Activated CD4-positive, alpha-beta T cell treated with anti-CD3 and anti-CD28 coated beads, Interleukin-2, amount 10 ng/mL, durations not matched to agents 24 days and 14 days (primary cell): ENCODE measurements at regions not wholly inside any gene's neighbourhood (a gene's known extent, or its start where the extent isn't known, plus 50 kb on each side); places are given as distances from the start of the nearest gene placed in this dataset.
"Not testable (repeated sequence)": the region's sequence is repeated elsewhere in the genome, so short reads cannot be mapped to it uniquely, and the experiment has no call there.

Source experiments
- DNase-seq: peaks from one replicate; pipeline ENCODE4 v3.0.0; 2022
- H3K27ac Mint-ChIP-seq: one replicate; pipeline ENCODE4 v1.8.0; 2022; ENCODE audit warnings: mild to moderate bottlenecking, mixed read lengths
- H3K27me3 Mint-ChIP-seq: one replicate; pipeline ENCODE4 v1.8.0; 2022; ENCODE audit warnings: mixed read lengths
- H3K36me3 Mint-ChIP-seq: one replicate; pipeline ENCODE4 v1.8.0; 2022; ENCODE audit warnings: low read depth, mild to moderate bottlenecking, mixed read lengths
- H3K4me1 Mint-ChIP-seq: one replicate; pipeline ENCODE4 v1.8.0; 2021; ENCODE audit warnings: mixed read lengths
- H3K4me3 Mint-ChIP-seq: one replicate; pipeline ENCODE4 v1.8.0; 2022; ENCODE audit warnings: mild to moderate bottlenecking, moderate library complexity, mixed read lengths
- H3K9me3 Mint-ChIP-seq: one replicate; pipeline ENCODE4 v1.8.0; 2021; ENCODE audit warnings: mixed read lengths
- intact Hi-C: fragments of 100-400 bp; cut with micrococcal nuclease; formaldehyde crosslinking; loops from one replicate; pipeline ENCODE4 v1.15.1; 2023

- Mint-ChIP-seq H3K27me3 (no peaks in the 10 kb centered on the region), H3K9me3 (peaks cover 11% of the 10 kb centered on the region), H3K27ac (no peak overlapping the region), H3K36me3 (no peaks in the 10 kb centered on the region), H3K4me3 (no peak overlapping the region), H3K4me1 (no peaks in the 10 kb centered on the region)
- intact Hi-C loops: no loop called here
- no peak for DNase-seq
Observed at GRCh38 chr17:70924776-70925175, 755.4 kb downstream of the KCNJ2 start.

GRCh38 chr17:70929226-70929625 lies 759.9 kb downstream of the KCNJ2 start:
- Mint-ChIP-seq H3K27ac (no peak overlapping the region), H3K4me1 (no peaks in the 10 kb centered on the region), H3K4me3 (no peak overlapping the region), H3K9me3 (peaks cover 6% of the 10 kb centered on the region), H3K36me3 (no peaks in the 10 kb centered on the region), H3K27me3 (no peaks in the 10 kb centered on the region)
- DNase-seq: no peak
- intact Hi-C loops: no loop called here

- H3K9me3 Mint-ChIP-seq: no peaks in the 10 kb centered on the region
- intact Hi-C loops: no loop called here
- DNase-seq: no peak
Observed at GRCh38 chr17:70934231-70934630, 764.9 kb downstream of the KCNJ2 start.

DNA sequence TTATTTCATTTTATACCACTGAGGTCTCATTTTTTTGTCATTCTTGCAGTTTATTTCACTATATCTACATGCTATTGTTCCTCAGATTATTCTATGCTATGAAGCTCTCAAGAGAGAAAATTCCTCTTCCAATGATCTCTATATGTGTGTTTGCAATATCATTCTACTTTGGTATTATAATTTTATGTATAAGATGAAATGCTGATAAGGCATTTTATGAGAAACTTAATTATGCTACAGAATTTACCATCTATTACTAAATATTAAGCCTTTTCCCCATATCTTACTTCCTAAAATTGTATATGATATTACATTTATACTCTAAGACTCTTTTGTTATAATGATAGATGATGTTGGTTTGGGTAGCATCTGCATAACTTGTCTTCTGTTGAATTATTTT lies 765.5 kb downstream of the KCNJ2 start:
- Mint-ChIP-seq H3K4me1 (no peaks in the 10 kb centered on the region), H3K36me3 (no peaks in the 10 kb centered on the region), H3K9me3 (no peaks in the 10 kb centered on the region), H3K4me3 (no peak overlapping the region), H3K27me3 (no peaks in the 10 kb centered on the region), H3K27ac (no peak overlapping the region)
- DNase-seq: no peak
- intact Hi-C loops: no loop called here

More at GRCh38 chr17:70934231-70934630, 764.9 kb downstream of the KCNJ2 start:
- H3K27me3 Mint-ChIP-seq: no peaks in the 10 kb centered on the region
- H3K27ac Mint-ChIP-seq: no peak overlapping the region
- H3K4me3 Mint-ChIP-seq: no peak overlapping the region
- H3K4me1 Mint-ChIP-seq: no peaks in the 10 kb centered on the region
- H3K36me3 Mint-ChIP-seq: no peaks in the 10 kb centered on the region

GRCh38 chr17:70936724-70937123 lies 767.4 kb downstream of the KCNJ2 start:
- H3K4me1 Mint-ChIP-seq: no peaks in the 10 kb centered on the region
- DNase-seq: no peak
- H3K4me3 Mint-ChIP-seq: no peak overlapping the region
- H3K36me3 Mint-ChIP-seq: no peaks in the 10 kb centered on the region
- no peaks in the 10 kb centered on the region for H3K27me3 Mint-ChIP-seq
- no peaks in the 10 kb centered on the region for H3K9me3 Mint-ChIP-seq
- no peak overlapping the region for H3K27ac Mint-ChIP-seq
- intact Hi-C loops: no loop called here

DNA sequence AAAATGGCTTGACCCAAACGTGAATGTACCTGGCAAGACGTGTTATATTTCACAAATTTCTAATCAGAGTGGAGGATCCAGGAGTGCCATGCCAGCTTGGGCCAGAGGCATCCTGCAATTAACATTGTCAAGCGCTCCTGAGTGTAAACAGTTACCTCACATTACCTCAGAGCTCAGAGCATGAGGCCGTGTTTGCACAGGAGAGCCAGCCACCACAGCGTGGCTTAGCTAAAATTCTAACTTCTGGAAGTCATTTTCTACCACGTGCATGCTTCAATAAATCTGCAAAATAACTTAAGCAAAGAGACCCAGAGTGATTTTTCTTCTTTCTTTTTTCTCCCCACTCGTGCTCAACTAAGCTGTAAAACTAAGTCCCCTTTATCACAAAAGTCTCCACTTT lies 769.0 kb downstream of the KCNJ2 start:
- H3K9me3 Mint-ChIP-seq: no peaks in the 10 kb centered on the region
- no peaks in the 10 kb centered on the region for H3K27me3 Mint-ChIP-seq
- H3K4me1 Mint-ChIP-seq: no peaks in the 10 kb centered on the region
- DNase-seq: no peak
- no peaks in the 10 kb centered on the region for H3K36me3 Mint-ChIP-seq
- no peak overlapping the region for H3K4me3 Mint-ChIP-seq
- intact Hi-C loops: no loop called here
- H3K27ac Mint-ChIP-seq: no peak overlapping the region

GRCh38 chr17:70945386-70945785 lies 776.1 kb downstream of the KCNJ2 start:
- DNase-seq: no peak
- Mint-ChIP-seq H3K36me3 (no peaks in the 10 kb centered on the region), H3K27ac (no peak overlapping the region), H3K4me1 (no peaks in the 10 kb centered on the region), H3K9me3 (peaks cover 13% of the 10 kb centered on the region), H3K27me3 (no peaks in the 10 kb centered on the region), H3K4me3 (no peak overlapping the region)
- intact Hi-C loops: no loop called here

DNA sequence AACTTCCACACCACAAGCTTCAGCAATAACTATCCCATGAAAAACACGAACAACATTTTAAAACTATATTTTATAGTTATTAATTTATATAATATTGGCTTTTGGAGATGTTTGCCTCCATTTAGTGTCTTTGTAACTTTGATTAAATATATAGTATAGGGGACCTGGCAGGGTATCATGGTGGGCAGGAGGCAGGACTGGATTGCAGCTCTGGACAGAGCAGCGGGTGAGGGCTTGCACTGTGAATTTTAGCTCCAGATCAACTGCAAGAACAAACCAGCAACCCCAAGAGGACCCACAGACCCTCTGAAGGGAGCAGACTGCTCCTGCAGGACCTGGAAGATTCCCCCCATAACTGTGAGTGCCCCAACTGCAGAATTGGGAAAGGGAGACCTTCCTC lies 777.9 kb downstream of the KCNJ2 start:
- no peak for DNase-seq
- intact Hi-C loops: no loop called here
- Mint-ChIP-seq H3K9me3 (peaks cover 21% of the 10 kb centered on the region), H3K27me3 (no peaks in the 10 kb centered on the region), H3K4me3 (no peak overlapping the region), H3K27ac (no peak overlapping the region), H3K4me1 (no peaks in the 10 kb centered on the region), H3K36me3 (no peaks in the 10 kb centered on the region)

- no peak for DNase-seq
- H3K27me3 Mint-ChIP-seq: no peaks in the 10 kb centered on the region
- H3K36me3 Mint-ChIP-seq: no peaks in the 10 kb centered on the region
- peaks cover 21% of the 10 kb centered on the region for H3K9me3 Mint-ChIP-seq
- intact Hi-C loops: no loop called here
- no peaks in the 10 kb centered on the region for H3K4me1 Mint-ChIP-seq
- H3K4me3 Mint-ChIP-seq: no peak overlapping the region
- no peak overlapping the region for H3K27ac Mint-ChIP-seq
Observed at GRCh38 chr17:70947636-70948565, 778.6 kb downstream of the KCNJ2 start.

DNA sequence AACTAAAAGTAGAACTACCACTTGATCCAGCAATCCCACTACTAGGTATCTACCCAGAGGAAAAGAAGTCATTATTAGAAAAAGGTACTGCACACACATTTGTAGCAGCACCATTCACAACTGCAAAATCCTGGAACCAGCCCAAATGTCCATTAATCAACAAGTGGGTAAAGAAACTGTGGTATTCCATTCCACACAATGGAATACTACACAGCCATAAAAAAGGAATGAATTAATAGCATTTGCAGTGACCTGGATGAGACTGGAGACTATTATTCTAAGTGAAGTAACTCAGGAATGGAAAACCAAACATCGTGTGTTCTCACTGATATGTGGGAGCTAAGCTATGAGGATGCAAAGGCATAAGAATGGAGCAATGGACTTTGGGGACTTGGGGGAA lies 783.8 kb downstream of the KCNJ2 start:
- not testable (repeated sequence) for H3K4me1 Mint-ChIP-seq, H3K36me3 Mint-ChIP-seq
- peaks cover 21% of the 10 kb centered on the region for H3K9me3 Mint-ChIP-seq

GRCh38 chr17:70955441-70955840 lies 786.1 kb downstream of the KCNJ2 start:
- intact Hi-C loops: no loop called here
- Mint-ChIP-seq H3K27ac (no peak overlapping the region), H3K4me1 (no peaks in the 10 kb centered on the region), H3K9me3 (peaks cover 7% of the 10 kb centered on the region), H3K27me3 (no peaks in the 10 kb centered on the region), H3K4me3 (no peak overlapping the region), H3K36me3 (no peaks in the 10 kb centered on the region)
- DNase-seq: no peak

More for the DNA sequence above, 783.8 kb downstream of the KCNJ2 start:
- H3K27me3 Mint-ChIP-seq, DNase-seq, H3K4me3 Mint-ChIP-seq, H3K27ac Mint-ChIP-seq, intact Hi-C loops: not testable (repeated sequence)

DNA sequence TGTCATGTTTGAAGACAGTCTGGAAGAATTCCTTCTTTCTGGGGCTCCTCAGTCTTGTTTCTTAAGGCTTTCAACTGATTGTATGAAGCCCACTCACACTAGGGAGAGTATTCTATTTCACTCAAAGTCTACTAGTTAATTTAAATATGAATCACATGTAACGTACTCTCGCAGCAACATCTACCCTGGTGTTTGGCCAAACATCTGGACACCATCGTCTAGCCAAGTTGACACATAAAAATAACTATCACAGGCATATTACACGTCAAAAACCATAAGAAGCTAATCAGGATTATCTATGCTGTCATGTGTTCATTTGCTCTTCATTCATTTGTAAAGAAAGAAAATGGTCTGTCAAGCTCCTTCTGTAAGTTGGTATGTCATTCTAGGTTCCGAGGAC lies 787.4 kb downstream of the KCNJ2 start:
- H3K27me3 Mint-ChIP-seq: no peaks in the 10 kb centered on the region
- intact Hi-C loops: no loop called here
- no peak overlapping the region for H3K4me3 Mint-ChIP-seq
- no peaks in the 10 kb centered on the region for H3K4me1 Mint-ChIP-seq
- H3K27ac Mint-ChIP-seq: no peak overlapping the region
- no peak for DNase-seq
- no peaks in the 10 kb centered on the region for H3K36me3 Mint-ChIP-seq
- peaks cover 3% of the 10 kb centered on the region for H3K9me3 Mint-ChIP-seq

- H3K36me3 Mint-ChIP-seq: no peaks in the 10 kb centered on the region
- no peaks in the 10 kb centered on the region for H3K4me1 Mint-ChIP-seq
- H3K27ac Mint-ChIP-seq: no peak overlapping the region
- no peaks in the 10 kb centered on the region for H3K9me3 Mint-ChIP-seq
- no peak overlapping the region for H3K4me3 Mint-ChIP-seq
- H3K27me3 Mint-ChIP-seq: no peaks in the 10 kb centered on the region
- DNase-seq: no peak
- intact Hi-C loops: no loop called here
Observed at GRCh38 chr17:70961341-70961740, 792.0 kb downstream of the KCNJ2 start.

DNA sequence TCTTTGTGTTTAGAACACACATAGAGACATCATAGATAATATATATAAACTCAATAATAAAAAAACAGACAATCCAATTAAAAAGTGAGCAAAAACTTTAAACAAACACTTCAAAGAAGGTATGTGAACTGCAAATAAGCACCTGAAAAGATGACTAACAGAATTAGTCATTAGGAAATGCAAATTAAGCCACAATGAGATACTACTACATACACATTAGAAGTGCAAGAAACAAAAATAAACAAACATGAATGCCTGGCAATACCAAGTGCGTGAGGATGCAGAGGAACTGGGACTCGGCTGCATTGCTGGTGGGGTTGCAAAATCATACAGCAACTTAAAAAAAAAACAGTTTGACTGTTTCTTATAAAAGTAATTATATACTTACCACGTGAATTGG lies 799.0 kb downstream of the KCNJ2 start:
- H3K27ac Mint-ChIP-seq: no peak overlapping the region
- no peak for DNase-seq
- H3K9me3 Mint-ChIP-seq: peaks cover 4% of the 10 kb centered on the region
- no peaks in the 10 kb centered on the region for H3K4me1 Mint-ChIP-seq
- H3K36me3 Mint-ChIP-seq: no peaks in the 10 kb centered on the region
- no peaks in the 10 kb centered on the region for H3K27me3 Mint-ChIP-seq
- no peak overlapping the region for H3K4me3 Mint-ChIP-seq
- intact Hi-C loops: no loop called here

- H3K27me3 Mint-ChIP-seq: no peaks in the 10 kb centered on the region
- peaks cover 4% of the 10 kb centered on the region for H3K9me3 Mint-ChIP-seq
- H3K4me3 Mint-ChIP-seq: no peak overlapping the region
- intact Hi-C loops: no loop called here
- H3K4me1 Mint-ChIP-seq: no peaks in the 10 kb centered on the region
- H3K36me3 Mint-ChIP-seq: no peaks in the 10 kb centered on the region
- no peak for DNase-seq
- H3K27ac Mint-ChIP-seq: no peak overlapping the region
Observed at GRCh38 chr17:70969521-70970034, 800.2 kb downstream of the KCNJ2 start.
